H9 (cell line): ENCODE measurements at regions not wholly inside any gene's neighbourhood (a gene's known extent, or its start where the extent isn't known, plus 50 kb on each side); places are given as distances from the start of the nearest gene placed in this dataset.

Experiments
- DNase-seq: peaks from one replicate; pipeline ENCODE4 v3.0.0-alpha.2; 2017
- H2AFZ ChIP-seq: one replicate; pipeline ENCODE4 v1.6.1; 2013; ENCODE audit warnings: mild to moderate bottlenecking, low read length, control low read depth, moderate library complexity
- H2AK5ac ChIP-seq: 2 replicates; pipeline ENCODE4 v1.6.1; 2013; ENCODE audit warnings: low read length, control low read depth, mixed read lengths; ENCODE audit not compliant: insufficient read length
- H2BK120ac ChIP-seq: one replicate; pipeline ENCODE4 v1.6.1; 2013; ENCODE audit warnings: low read depth, mild to moderate bottlenecking, low read length, control low read depth, inconsistent platforms; ENCODE audit not compliant: poor library complexity, severe bottlenecking
- H2BK12ac ChIP-seq: 2 replicates; pipeline ENCODE4 v1.6.1; 2013; ENCODE audit warnings: low read length, control low read depth, mixed read lengths, low read depth; ENCODE audit not compliant: insufficient read length
- H2BK15ac ChIP-seq: 2 replicates; pipeline ENCODE4 v1.6.1; 2013; ENCODE audit warnings: low read depth, low read length, control low read depth
- H2BK20ac ChIP-seq: one replicate; pipeline ENCODE4 v1.6.1; 2013; ENCODE audit warnings: low read depth, mild to moderate bottlenecking, low read length, control low read depth, inconsistent platforms; ENCODE audit not compliant: poor library complexity, severe bottlenecking
- H2BK5ac ChIP-seq: 2 replicates; pipeline ENCODE4 v1.6.1; 2013; ENCODE audit warnings: low read length, control low read depth, mixed read lengths; ENCODE audit not compliant: insufficient read length
- H3K14ac ChIP-seq: 2 replicates; pipeline ENCODE4 v1.6.1; 2013; ENCODE audit warnings: low read length, control low read depth; ENCODE audit not compliant: insufficient read depth
- H3K18ac ChIP-seq: 2 replicates; pipeline ENCODE4 v1.6.1; 2013; ENCODE audit warnings: low read depth, mild to moderate bottlenecking, mixed read lengths, low read length, control low read depth; ENCODE audit not compliant: insufficient read length
- H3K23ac ChIP-seq: 2 replicates; pipeline ENCODE4 v1.6.1; 2013; ENCODE audit warnings: low read length, control low read depth, mixed read lengths, low read depth; ENCODE audit not compliant: insufficient read length
- H3K23me2 ChIP-seq: 2 replicates; pipeline ENCODE4 v1.6.1; 2013; ENCODE audit warnings: low read depth, mild to moderate bottlenecking, mixed read lengths, low read length, control low read depth; ENCODE audit not compliant: insufficient read length, poor library complexity, severe bottlenecking
- H3K27ac ChIP-seq: 2 replicates; pipeline ENCODE4 v1.5.1; 2013; ENCODE audit warnings: low read length, control low read depth, mixed read lengths, low read depth; ENCODE audit not compliant: insufficient read length
- H3K27me3 ChIP-seq: 2 replicates; pipeline ENCODE4 v1.6.1; 2013; ENCODE audit warnings: low read length, control low read depth, inconsistent platforms; ENCODE audit not compliant: insufficient read depth
- H3K4ac ChIP-seq: 2 replicates; pipeline ENCODE4 v1.6.1; 2013; ENCODE audit warnings: low read depth, mild to moderate bottlenecking, control low read depth, inconsistent platforms, low read length, moderate library complexity
- H3K4me1 ChIP-seq: 2 replicates; pipeline ENCODE4 v1.6.1; 2013; ENCODE audit warnings: low read length, control low read depth, inconsistent platforms; ENCODE audit not compliant: insufficient read depth
- H3K4me2 ChIP-seq: 2 replicates; pipeline ENCODE4 v1.6.1; 2013; ENCODE audit warnings: low read length, control low read depth, mixed read lengths; ENCODE audit not compliant: insufficient read length, insufficient read depth
- H3K56ac ChIP-seq: 2 replicates; pipeline ENCODE4 v1.6.1; 2013; ENCODE audit warnings: low read depth, mild to moderate bottlenecking, mixed read lengths, low read length, control low read depth; ENCODE audit not compliant: insufficient read length
- H3K79me1 ChIP-seq: 2 replicates; pipeline ENCODE4 v1.6.1; 2013; ENCODE audit warnings: low read depth, mild to moderate bottlenecking, moderate library complexity, low read length, control low read depth, inconsistent platforms; ENCODE audit not compliant: insufficient read depth, poor library complexity, severe bottlenecking
- H3K79me2 ChIP-seq: 2 replicates; pipeline ENCODE4 v1.6.1; 2013; ENCODE audit warnings: low read length, control low read depth, inconsistent platforms; ENCODE audit not compliant: insufficient read depth
- H3K9ac ChIP-seq: 2 replicates; pipeline ENCODE4 v1.6.1; 2013; ENCODE audit warnings: low read length, control low read depth, mixed read lengths; ENCODE audit not compliant: insufficient read length; ENCODE audit errors: extremely low read depth
- H3K9me3 ChIP-seq: one replicate; pipeline ENCODE4 v1.6.1; 2013; ENCODE audit warnings: low read depth, low read length, inconsistent platforms; ENCODE audit not compliant: control insufficient read depth
- H3T11ph ChIP-seq: one replicate; pipeline ENCODE4 v1.6.1; 2013; ENCODE audit warnings: mild to moderate bottlenecking, low read length, control low read depth, inconsistent platforms
- H4K20me1 ChIP-seq: one replicate; pipeline ENCODE4 v1.6.1; 2013; ENCODE audit not compliant: control insufficient read depth, insufficient read length, insufficient read depth
- H4K5ac ChIP-seq: 2 replicates; pipeline ENCODE4 v1.6.1; 2013; ENCODE audit warnings: low read depth, mild to moderate bottlenecking, mixed read lengths, low read length, control low read depth; ENCODE audit not compliant: insufficient read length
- H4K8ac ChIP-seq: replicated peaks from 2 replicates; pipeline ENCODE4 v1.6.1; 2013; ENCODE audit warnings: low read length, control low read depth, mixed read lengths, low read depth; ENCODE audit not compliant: insufficient read length
- H4K91ac ChIP-seq: 2 replicates; pipeline ENCODE4 v1.6.1; 2013; ENCODE audit warnings: low read depth, mild to moderate bottlenecking, moderate library complexity, mixed read lengths, low read length, control low read depth; ENCODE audit not compliant: insufficient read length
- H3K27ac Mint-ChIP-seq, 3 experiments: 2 replicates in 2 of 3; 3 replicates in 1 of 3; pipeline ENCODE4 v1.8.0; 2020 to 2021; ENCODE audit warnings: mixed read lengths in 3 of 3, mild to moderate bottlenecking in 1 of 3, moderate library complexity in 1 of 3
- H3K27me3 Mint-ChIP-seq: 2 replicates; pipeline ENCODE4 v1.8.0; 2021; ENCODE audit warnings: low read depth, mild to moderate bottlenecking, moderate library complexity, mixed read lengths
- H3K36me3 Mint-ChIP-seq, 3 experiments: 2 replicates in 2 of 3; 3 replicates in 1 of 3; pipeline ENCODE4 v1.8.0; 2020 to 2021; ENCODE audit warnings: low read depth in 3 of 3, mixed read lengths in 3 of 3; ENCODE audit not compliant: insufficient read depth in 1 of 3
- H3K4me1 Mint-ChIP-seq, 2 experiments: 2 replicates each; pipeline ENCODE4 v1.8.0; 2020; ENCODE audit warnings: mixed read lengths in 2 of 2
- H3K4me3 Mint-ChIP-seq, 2 experiments: 2 replicates in 1 of 2; 3 replicates in 1 of 2; pipeline ENCODE4 v1.8.0; 2020 to 2021; ENCODE audit warnings: mild to moderate bottlenecking in 2 of 2, mixed read lengths in 2 of 2, moderate library complexity in 1 of 2
- H3K9me3 Mint-ChIP-seq, 2 experiments: 2 replicates in 1 of 2; 3 replicates in 1 of 2; pipeline ENCODE4 v1.8.0; 2020; ENCODE audit warnings: mild to moderate bottlenecking in 2 of 2, mixed read lengths in 2 of 2, moderate library complexity in 1 of 2
- WGBS: extraction: QIAGEN DNeasy Blood & Tissue Kit; methylation state at CpG from one replicate; pipeline ENCODE4 v1.1.7; 2013; ENCODE audit warnings: missing lambda C conversion rate, low lambda C conversion rate, mixed read lengths; ENCODE audit not compliant: insufficient read length; ENCODE audit errors: extremely low coverage; 5-methylcytosine and 5-hydroxymethylcytosine counted together
- TF ChIP-seq, protein P1 (sequence below): fragments of 200-600 bp; sonication (generic); conservative IDR thresholded peaks from 3 replicates; pipeline ENCODE4 v1.8.0; 2021; ENCODE audit warnings: antibody characterized with exemption, mild to moderate bottlenecking

DNA sequence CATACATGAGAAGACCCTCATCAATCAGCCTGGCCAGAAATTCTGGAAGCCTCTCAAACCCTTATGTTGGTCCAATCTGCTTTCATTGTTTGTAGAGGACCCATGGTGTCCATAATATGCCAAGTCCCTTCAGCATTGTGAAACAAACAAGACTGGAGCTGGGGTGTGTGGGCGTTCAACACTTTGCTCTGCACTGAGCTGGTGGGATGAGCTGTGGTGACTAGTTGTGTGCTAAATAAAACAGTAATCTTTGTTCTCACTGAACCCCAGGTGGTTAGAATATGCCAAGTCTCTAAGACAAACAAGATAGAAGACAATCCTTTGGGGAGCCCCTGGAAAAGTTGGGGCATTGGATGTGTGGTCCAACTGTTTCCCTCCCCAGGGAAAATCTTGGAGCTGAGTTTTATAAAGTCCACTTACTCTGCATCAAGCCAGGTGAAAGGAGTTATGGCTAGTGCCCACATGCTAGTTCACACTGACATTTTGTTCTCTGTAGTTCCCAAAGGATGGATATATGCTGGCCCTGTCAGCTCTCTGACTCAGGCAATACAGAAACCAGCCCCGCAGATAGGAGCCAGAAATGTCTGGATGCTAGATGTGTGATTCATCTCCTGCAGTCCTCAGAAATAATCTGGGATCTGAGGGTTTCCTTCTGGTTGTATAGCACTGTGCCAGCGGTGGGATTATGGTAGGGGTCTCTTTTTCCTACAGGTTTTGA, 260.2 kb downstream of the TMX3 start:
- H3K4me1 ChIP-seq: no peaks in the 10 kb centered on the region
- no peak overlapping the region for H3K18ac ChIP-seq
- no peak overlapping the region for H2AK5ac ChIP-seq
- H2BK5ac ChIP-seq: no peak overlapping the region
- Mint-ChIP-seq H3K4me1 (no peaks in the 10 kb centered on the region), H3K36me3 (no peaks in the 10 kb centered on the region; a peak in 1 of 7 replicates), H3K9me3 (no peaks in the 10 kb centered on the region), H3K27ac (no peak overlapping the region), H3K27me3 (no peaks in the 10 kb centered on the region), H3K4me3 (no peak overlapping the region)
- no peak for DNase-seq
- H3K9ac ChIP-seq: no peak overlapping the region
- H2AFZ ChIP-seq: no peak overlapping the region
- no peak overlapping the region for H3K14ac ChIP-seq
- H3K27me3 ChIP-seq: no peaks in the 10 kb centered on the region
- no peaks in the 10 kb centered on the region for H3K9me3 ChIP-seq
- no peaks in the 10 kb centered on the region for H3K79me2 ChIP-seq
- H2BK120ac ChIP-seq: no peak overlapping the region
- no peak overlapping the region for H4K91ac ChIP-seq
- H2BK20ac ChIP-seq: no peak overlapping the region
- H4K20me1 ChIP-seq: no peaks in the 10 kb centered on the region
- WGBS: no CpG with 5 or more reads among the region's 3 CpGs
- H3K23ac ChIP-seq: no peak overlapping the region
- no peak overlapping the region for H2BK15ac ChIP-seq
- no peak overlapping the region for H3K4ac ChIP-seq
- no peaks in the 10 kb centered on the region for H3K23me2 ChIP-seq
- H4K5ac ChIP-seq: no peak overlapping the region
- no peaks in the 10 kb centered on the region for H3K79me1 ChIP-seq
- no peak overlapping the region for H3K56ac ChIP-seq
- H3K27ac ChIP-seq: no peak overlapping the region
- TF ChIP-seq, protein P1, sequence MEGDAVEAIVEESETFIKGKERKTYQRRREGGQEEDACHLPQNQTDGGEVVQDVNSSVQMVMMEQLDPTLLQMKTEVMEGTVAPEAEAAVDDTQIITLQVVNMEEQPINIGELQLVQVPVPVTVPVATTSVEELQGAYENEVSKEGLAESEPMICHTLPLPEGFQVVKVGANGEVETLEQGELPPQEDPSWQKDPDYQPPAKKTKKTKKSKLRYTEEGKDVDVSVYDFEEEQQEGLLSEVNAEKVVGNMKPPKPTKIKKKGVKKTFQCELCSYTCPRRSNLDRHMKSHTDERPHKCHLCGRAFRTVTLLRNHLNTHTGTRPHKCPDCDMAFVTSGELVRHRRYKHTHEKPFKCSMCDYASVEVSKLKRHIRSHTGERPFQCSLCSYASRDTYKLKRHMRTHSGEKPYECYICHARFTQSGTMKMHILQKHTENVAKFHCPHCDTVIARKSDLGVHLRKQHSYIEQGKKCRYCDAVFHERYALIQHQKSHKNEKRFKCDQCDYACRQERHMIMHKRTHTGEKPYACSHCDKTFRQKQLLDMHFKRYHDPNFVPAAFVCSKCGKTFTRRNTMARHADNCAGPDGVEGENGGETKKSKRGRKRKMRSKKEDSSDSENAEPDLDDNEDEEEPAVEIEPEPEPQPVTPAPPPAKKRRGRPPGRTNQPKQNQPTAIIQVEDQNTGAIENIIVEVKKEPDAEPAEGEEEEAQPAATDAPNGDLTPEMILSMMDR: no peak
- H3T11ph ChIP-seq: no peak overlapping the region
- no peak overlapping the region for H3K4me2 ChIP-seq
- H4K8ac ChIP-seq: no peak overlapping the region
- no peak overlapping the region for H2BK12ac ChIP-seq
